ENCODE measurements at regions not wholly inside any gene's neighbourhood (a gene's known extent, or its start where the extent isn't known, plus 50 kb on each side); places are given as distances from the start of the nearest gene placed in this dataset.

- DNase-seq = no peak
Measured at GRCh38 chr7:157482517-157483087, 145.8 kb downstream of the DNAJB6 start.

GRCh38 chr7:157483515-157483914 is 146.7 kb downstream of the DNAJB6 start:
- DNase-seq = no peak

DNA sequence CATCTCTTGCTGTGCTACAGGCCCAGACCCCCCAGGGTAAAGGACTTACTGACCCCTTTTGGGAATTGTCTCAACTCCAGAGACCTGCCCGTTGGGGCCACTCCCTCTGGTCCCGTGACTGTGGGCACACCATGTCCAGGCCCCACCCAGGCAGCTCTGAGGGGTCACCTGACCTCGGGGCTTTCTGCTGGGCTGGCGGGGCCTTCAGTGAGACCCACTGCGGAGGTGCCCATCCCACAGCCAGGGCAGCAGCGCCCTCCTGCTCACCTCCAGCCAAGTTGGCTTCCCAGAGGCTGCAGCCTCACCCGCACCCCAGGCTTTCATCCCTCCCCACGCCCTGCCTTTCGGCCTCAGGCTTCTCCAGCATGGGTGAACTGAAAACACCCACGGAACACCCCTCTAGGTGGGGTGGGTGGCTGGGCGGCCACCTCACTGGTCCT is 147.2 kb downstream of the DNAJB6 start:
- DNase-seq = no peak

DNA sequence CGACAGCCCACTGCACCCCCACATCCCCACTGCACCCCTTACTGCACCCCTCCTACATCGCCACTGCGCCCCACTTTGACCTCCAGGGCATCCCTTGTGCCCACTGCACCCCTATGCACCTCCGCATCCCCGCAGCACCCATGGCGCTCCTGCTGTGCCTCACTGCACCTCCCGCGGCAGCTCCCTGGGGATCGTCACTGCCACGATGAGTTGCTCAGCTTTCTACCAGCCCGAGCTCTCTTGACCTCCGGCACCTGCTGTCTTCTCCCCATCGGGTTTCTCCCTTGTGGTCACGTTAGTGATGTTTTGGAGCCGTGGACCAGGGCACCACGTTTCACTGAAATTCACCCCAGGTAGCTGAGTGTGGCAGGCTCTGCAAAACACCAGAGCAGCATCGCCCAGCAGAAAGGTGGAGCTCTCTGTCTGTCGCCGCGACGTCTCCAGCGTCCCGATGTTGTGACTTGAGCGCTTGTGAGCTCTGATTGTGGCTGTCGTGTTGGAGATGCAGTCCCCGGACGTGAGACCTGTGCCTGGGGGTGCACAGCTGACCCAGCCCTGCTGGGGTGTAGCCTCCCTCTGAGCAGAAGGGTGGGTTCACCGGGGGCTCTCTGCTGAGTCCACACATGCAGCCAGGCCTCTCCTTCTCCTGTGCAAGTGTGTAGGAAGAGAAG is 147.7 kb downstream of the DNAJB6 start:
- DNase-seq = no peak

GRCh38 chr7:157485361-157485831 is 148.6 kb downstream of the DNAJB6 start:
- no peak for DNase-seq

GRCh38 chr7:157486007-157486755 is 149.4 kb downstream of the DNAJB6 start:
- no peak for DNase-seq

GRCh38 chr7:157487046-157487770 is 150.4 kb downstream of the DNAJB6 start:
- DNase-seq = no peak

GRCh38 chr7:157488281-157488680 is 151.5 kb downstream of the DNAJB6 start:
- DNase-seq = no peak

DNA sequence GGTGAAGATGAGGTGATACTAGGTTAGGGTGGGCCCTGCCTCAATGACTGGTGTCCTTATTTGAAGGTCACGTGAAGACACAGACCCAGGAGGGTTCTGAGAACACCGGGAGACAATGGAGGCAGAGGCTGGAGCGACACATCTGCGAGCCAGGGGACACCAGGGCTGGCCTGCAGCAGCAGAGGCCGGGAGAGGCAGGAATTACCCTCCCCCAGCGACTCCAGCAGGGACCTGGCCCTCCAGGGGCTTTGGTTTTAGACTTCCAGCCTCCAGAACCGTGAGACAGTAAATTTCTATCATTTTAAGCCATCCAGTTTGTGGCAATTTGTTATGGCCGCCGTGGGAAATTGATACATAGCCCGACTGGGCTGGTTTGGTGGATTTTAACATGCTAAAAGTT is 152.2 kb downstream of the DNAJB6 start:
- DNase-seq = no peak
